Left ventricle myocardium inferior (tissue), 1 donor: ENCODE measurements at regions not wholly inside any gene's neighbourhood (a gene's known extent, or its start where the extent isn't known, plus 50 kb on each side); places are given as distances from the start of the nearest gene placed in this dataset.

Source experiments
- DNase-seq: peaks from one replicate; pipeline ENCODE4 v3.0.0-alpha.2; 2020
- H3K27ac ChIP-seq: fragments of 200-600 bp; replicated peaks from 2 replicates; pipeline ENCODE4 v1.8.0; 2021
- H3K27me3 ChIP-seq: fragments of 200-600 bp; 2 replicates; pipeline ENCODE4 v1.8.0; 2021; ENCODE audit warnings: low read depth
- H3K36me3 ChIP-seq: fragments of 200-600 bp; 2 replicates; pipeline ENCODE4 v1.8.0; 2021
- H3K4me1 ChIP-seq: fragments of 200-600 bp; 2 replicates; pipeline ENCODE4 v1.8.0; 2021
- H3K4me3 ChIP-seq: fragments of 200-600 bp; 2 replicates; pipeline ENCODE4 v1.8.0; 2021; ENCODE audit warnings: mild to moderate bottlenecking, moderate library complexity
- H3K9me3 ChIP-seq: fragments of 200-600 bp; replicated peaks from 2 replicates; pipeline ENCODE4 v1.8.0; 2021
- intact Hi-C: fragments of 100-400 bp; cut with micrococcal nuclease; formaldehyde crosslinking; loops from one replicate; pipeline ENCODE4 v1.11.0; 2022
- TF ChIP-seq, protein P1 (sequence below): fragments of 200-600 bp; IDR thresholded peaks from 2 replicates; pipeline ENCODE4 v1.8.0; 2021; ENCODE audit warnings: antibody characterized with exemption, mild to moderate bottlenecking, borderline replicate concordance
- donor health status: DM: no; HTN: yes; CAD: no; lungs with severe emphysema.

DNA sequence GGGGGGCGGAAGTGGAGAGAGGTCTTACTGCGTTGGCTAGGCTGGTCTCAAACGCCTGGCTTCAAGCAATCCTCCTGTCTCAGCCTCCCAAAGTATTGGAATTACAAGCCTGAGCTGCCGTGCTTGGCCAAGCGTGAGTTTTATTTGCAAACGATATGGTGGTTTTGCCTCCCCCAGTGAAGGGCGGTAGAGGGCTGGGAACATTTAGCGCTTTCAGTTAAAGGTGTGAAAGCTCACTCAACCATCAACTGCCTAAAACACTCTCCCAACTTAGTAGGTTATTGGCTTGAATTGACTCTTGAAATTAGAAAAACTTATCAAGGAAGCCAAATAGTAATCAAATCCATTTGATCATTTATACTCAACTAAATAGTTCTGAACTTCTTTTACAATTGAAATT is 156.3 kb downstream of the ESM1 start:
- intact Hi-C loops, result no loop called here
- TF ChIP-seq, protein P1, sequence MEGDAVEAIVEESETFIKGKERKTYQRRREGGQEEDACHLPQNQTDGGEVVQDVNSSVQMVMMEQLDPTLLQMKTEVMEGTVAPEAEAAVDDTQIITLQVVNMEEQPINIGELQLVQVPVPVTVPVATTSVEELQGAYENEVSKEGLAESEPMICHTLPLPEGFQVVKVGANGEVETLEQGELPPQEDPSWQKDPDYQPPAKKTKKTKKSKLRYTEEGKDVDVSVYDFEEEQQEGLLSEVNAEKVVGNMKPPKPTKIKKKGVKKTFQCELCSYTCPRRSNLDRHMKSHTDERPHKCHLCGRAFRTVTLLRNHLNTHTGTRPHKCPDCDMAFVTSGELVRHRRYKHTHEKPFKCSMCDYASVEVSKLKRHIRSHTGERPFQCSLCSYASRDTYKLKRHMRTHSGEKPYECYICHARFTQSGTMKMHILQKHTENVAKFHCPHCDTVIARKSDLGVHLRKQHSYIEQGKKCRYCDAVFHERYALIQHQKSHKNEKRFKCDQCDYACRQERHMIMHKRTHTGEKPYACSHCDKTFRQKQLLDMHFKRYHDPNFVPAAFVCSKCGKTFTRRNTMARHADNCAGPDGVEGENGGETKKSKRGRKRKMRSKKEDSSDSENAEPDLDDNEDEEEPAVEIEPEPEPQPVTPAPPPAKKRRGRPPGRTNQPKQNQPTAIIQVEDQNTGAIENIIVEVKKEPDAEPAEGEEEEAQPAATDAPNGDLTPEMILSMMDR, result no peak
- H3K36me3 ChIP-seq, result no peaks in the 10 kb centered on the region
- no peaks in the 10 kb centered on the region for H3K27me3 ChIP-seq
- H3K4me3 ChIP-seq, result no peak overlapping the region
- peaks cover 21% of the 10 kb centered on the region for H3K4me1 ChIP-seq
- H3K9me3 ChIP-seq, result peaks cover 6% of the 10 kb centered on the region
- DNase-seq, result no peak
- no peak overlapping the region for H3K27ac ChIP-seq

DNA sequence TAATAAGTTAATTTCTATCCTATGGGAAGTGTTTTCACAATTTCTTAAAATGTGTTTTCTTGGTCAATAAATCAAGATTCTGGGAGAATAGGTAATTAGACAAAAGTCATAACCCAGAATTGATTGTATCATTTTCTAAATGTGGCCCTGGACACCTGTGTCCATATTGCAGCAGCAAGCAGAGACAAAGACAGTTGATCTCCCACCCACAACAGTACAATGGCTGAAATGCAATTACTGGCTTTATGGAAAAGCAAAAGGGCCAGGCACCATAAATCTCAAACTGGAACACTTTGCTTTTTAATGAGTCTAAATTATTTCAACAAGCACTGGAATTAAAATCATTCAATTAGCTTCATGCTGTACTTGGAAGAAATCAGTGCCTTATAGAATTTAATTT is 157.2 kb downstream of the ESM1 start:
- H3K9me3 ChIP-seq, result peaks cover 6% of the 10 kb centered on the region

GRCh38 chr5:54825005-54825404 is 160.4 kb downstream of the ESM1 start:
- Histone ChIP-seq H3K27me3 (no peaks in the 10 kb centered on the region), H3K4me3 (no peak overlapping the region), H3K36me3 (no peaks in the 10 kb centered on the region), H3K4me1 (peaks cover 24% of the 10 kb centered on the region), H3K9me3 (peaks cover 6% of the 10 kb centered on the region), H3K27ac (no peak overlapping the region)
- DNase-seq, result no peak
- TF ChIP-seq, protein P1, result no peak
- intact Hi-C loops, result no loop called here

More for the DNA sequence above, 157.2 kb downstream of the ESM1 start:
- Histone ChIP-seq H3K27ac (no peak overlapping the region), H3K36me3 (no peaks in the 10 kb centered on the region), H3K4me3 (no peak overlapping the region), H3K27me3 (no peaks in the 10 kb centered on the region), H3K4me1 (peaks cover 12% of the 10 kb centered on the region)
- TF ChIP-seq, protein P1, result no peak
- intact Hi-C loops, result no loop called here
- no peak for DNase-seq

DNA sequence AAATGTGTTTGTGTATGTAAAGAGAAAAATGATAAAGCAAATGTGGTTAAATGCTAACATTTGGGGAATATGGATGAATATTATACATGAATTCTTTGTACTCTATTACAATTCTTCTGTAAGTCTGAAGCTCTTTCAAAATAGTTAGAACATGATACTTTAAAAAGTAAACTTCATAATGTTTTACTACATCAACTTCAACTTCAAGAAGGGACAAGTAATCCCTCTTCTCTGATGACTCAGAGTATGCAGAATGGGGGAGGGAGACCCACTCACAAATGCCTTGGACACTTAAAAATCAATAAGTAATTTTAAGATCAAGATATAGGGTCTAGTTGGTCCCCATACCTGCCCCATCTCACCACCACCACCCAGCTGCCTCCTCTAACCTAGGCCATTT is 162.4 kb downstream of the ESM1 start:
- H3K27me3 ChIP-seq, result no peaks in the 10 kb centered on the region
- intact Hi-C loops, result no loop called here
- H3K4me1 ChIP-seq, result peaks cover 27% of the 10 kb centered on the region
- TF ChIP-seq, protein P1, result no peak
- peaks cover 6% of the 10 kb centered on the region for H3K9me3 ChIP-seq
- H3K4me3 ChIP-seq, result no peak overlapping the region
- no peak overlapping the region for H3K27ac ChIP-seq
- H3K36me3 ChIP-seq, result no peaks in the 10 kb centered on the region
- no peak for DNase-seq

DNA sequence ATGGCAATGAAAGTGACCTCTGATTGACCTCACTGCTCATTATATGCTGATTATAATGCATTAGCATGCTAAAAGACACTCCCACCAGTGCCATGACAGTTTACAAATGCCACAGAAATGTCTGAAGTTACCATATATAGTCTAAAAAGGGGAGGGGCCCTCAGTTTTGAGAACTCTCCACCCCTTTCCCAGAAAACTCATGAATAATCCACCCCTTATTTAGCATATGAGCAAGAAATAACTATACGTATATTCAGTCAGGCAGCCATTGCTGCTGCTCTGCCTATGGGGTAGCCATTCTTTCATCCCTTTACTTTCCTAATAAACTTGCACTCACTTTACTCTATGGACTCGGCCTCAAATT is 163.1 kb downstream of the ESM1 start:
- no peak for DNase-seq
- no peaks in the 10 kb centered on the region for H3K36me3 ChIP-seq
- H3K27ac ChIP-seq, result no peak overlapping the region
- no peak overlapping the region for H3K4me3 ChIP-seq
- H3K4me1 ChIP-seq, result peaks cover 27% of the 10 kb centered on the region
- intact Hi-C loops, result no loop called here
- H3K27me3 ChIP-seq, result no peaks in the 10 kb centered on the region
- peaks cover 5% of the 10 kb centered on the region for H3K9me3 ChIP-seq
- TF ChIP-seq, protein P1, result no peak
